Astrocyte (in vitro differentiated cells and primary cell): ENCODE measurements at regions not wholly inside any gene's neighbourhood (a gene's known extent, or its start where the extent isn't known, plus 50 kb on each side); places are given as distances from the start of the nearest gene placed in this dataset.

Experiments used
- EZH2 ChIP-seq: IDR thresholded peaks from 2 replicates; pipeline ENCODE4 v1.6.1; 2012; ENCODE audit warnings: mild to moderate bottlenecking, low read length, inconsistent platforms; ENCODE audit not compliant: insufficient read depth
- TF ChIP-seq, protein P1 (sequence below): IDR thresholded peaks from 2 replicates; pipeline ENCODE4 v1.5.1; 2011; ENCODE audit warnings: low read depth, mild to moderate bottlenecking, inconsistent platforms, low read length, moderate library complexity; ENCODE audit not compliant: insufficient read depth

DNA sequence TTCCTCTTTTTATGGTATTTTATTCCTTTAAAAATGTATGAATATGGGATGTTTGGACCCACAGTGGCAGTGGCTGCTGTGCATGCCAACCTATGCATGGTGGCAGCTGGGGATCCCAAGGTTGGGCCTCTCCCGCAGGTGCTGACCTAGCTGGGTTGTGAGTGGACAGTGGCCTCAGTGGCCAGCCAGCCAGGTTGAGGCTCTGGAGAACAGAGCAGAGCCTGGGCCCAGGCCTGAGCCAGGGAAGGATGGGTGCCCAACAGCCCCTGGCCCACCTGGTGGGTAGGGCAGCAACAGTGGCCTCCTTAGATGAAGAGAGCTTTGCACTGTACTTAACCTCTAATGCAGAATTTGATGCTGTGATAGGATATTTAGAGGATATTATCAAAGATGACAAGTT is 624.8 kb downstream of the CHSY3 start:
- TF ChIP-seq, protein P1, sequence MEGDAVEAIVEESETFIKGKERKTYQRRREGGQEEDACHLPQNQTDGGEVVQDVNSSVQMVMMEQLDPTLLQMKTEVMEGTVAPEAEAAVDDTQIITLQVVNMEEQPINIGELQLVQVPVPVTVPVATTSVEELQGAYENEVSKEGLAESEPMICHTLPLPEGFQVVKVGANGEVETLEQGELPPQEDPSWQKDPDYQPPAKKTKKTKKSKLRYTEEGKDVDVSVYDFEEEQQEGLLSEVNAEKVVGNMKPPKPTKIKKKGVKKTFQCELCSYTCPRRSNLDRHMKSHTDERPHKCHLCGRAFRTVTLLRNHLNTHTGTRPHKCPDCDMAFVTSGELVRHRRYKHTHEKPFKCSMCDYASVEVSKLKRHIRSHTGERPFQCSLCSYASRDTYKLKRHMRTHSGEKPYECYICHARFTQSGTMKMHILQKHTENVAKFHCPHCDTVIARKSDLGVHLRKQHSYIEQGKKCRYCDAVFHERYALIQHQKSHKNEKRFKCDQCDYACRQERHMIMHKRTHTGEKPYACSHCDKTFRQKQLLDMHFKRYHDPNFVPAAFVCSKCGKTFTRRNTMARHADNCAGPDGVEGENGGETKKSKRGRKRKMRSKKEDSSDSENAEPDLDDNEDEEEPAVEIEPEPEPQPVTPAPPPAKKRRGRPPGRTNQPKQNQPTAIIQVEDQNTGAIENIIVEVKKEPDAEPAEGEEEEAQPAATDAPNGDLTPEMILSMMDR, result no peak
- TF ChIP-seq EZH2, result no peak
